ENCODE measurements at regions not wholly inside any gene's neighbourhood (a gene's known extent, or its start where the extent isn't known, plus 50 kb on each side); places are given as distances from the start of the nearest gene placed in this dataset.

- POLR2A ChIA-PET: no interaction called here
- DNase-seq (ENCODE audit: low read depth, low spot score): no peak
- CTCF ChIA-PET: interaction anchor here (0.6 to 1.6 kb wide), 5 partner anchors 11 to 414 kb away, joined by 3 to 6 read pairs (median 4); no protein-coding TSS in a partner anchor
These were observed 100.3 kb upstream of the SIRPG start for GRCh38 chr20:1757606-1758512.

DNA sequence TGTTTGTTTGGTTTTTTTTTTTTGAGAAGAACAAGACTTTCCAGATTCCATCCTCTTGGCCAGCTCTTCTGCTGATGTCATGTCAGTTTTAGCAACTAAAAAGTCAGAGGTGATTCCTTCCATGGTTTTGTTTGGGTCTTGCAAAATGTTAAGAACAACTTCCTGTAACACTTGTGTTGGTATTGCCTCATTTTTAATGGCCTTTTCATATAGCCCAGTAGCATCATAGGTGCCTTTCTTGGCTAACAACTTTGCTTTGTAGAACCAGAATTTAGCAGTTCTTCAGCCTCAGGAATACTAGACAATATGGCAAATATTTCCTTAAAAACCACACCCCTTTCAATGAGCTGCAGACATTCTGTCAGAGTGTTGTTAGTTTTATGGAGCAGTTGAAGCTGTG is 99.5 kb upstream of the SIRPG start:
- ChIA-PET POLR2A (no interaction called here), CTCF (interaction anchor here (1.2 to 2.7 kb wide), 3 partner anchors 8 to 415 kb away, joined by 4 to 11 read pairs (median 6); no protein-coding TSS in a partner anchor)
- DNase-seq (ENCODE audit: low read depth, low spot score): no peak
- H3K4me3 ChIP-seq (ENCODE audit: low read depth, low read length): no peak overlapping the region
- no peak for TF ChIP-seq CTCF (IDR thresholded peaks at IDR 0.05; ENCODE audit: insufficient read depth, low read length, missing control alignments)

More at GRCh38 chr20:1757606-1758512, 100.3 kb upstream of the SIRPG start:
- H3K4me3 ChIP-seq (ENCODE audit: low read depth, low read length): no peak overlapping the region
- TF ChIP-seq CTCF (IDR thresholded peaks at IDR 0.05; ENCODE audit: insufficient read depth, low read length, missing control alignments): no peak

DNA sequence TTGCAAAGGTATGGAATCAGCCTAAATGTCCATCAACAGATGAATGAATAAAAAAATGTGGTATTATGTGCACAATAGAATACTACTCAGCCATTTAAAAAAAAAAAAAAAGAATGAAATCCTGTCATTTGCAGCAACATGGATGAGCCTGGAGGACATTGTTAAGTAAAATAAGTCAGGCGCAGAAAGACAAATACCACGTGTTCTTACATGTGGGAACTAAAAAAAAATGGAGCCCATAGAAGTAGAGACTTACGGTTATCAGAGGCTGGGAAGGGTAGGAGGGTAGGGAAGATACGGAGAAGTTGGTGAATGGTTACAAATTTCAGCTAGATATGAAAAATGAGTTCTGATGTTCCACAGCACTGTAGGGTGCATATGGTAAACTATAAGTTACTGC is 97.2 kb upstream of the SIRPG start:
- ChIA-PET CTCF (interaction anchor here (1.4 to 2.7 kb wide), 2 partner anchors 10 to 23 kb away, joined by 6 to 11 read pairs; no protein-coding TSS in a partner anchor), POLR2A (no interaction called here)
- TF ChIP-seq CTCF (IDR thresholded peaks at IDR 0.05; ENCODE audit: insufficient read depth, low read length, missing control alignments): no peak
- DNase-seq (ENCODE audit: low read depth, low spot score): no peak
- no peak overlapping the region for H3K4me3 ChIP-seq (ENCODE audit: low read depth, low read length)

- H3K4me3 ChIP-seq (ENCODE audit: low read depth, low read length): no peak overlapping the region
- CTCF ChIA-PET: interaction anchor here (0.9 to 1.4 kb wide), 2 partner anchors 10 to 23 kb away, joined by 4 to 6 read pairs; no protein-coding TSS in a partner anchor
- no peak for TF ChIP-seq CTCF (IDR thresholded peaks at IDR 0.05; ENCODE audit: insufficient read depth, low read length, missing control alignments)
- no peak for DNase-seq (ENCODE audit: low read depth, low spot score)
- POLR2A ChIA-PET: no interaction called here
These were observed 96.7 kb upstream of the SIRPG start for GRCh38 chr20:1754306-1754705.

GRCh38 chr20:1752045-1752444 is 94.5 kb upstream of the SIRPG start:
- H3K4me3 ChIP-seq (ENCODE audit: low read depth, low read length): no peak overlapping the region
- TF ChIP-seq CTCF (IDR thresholded peaks at IDR 0.05; ENCODE audit: insufficient read depth, low read length, missing control alignments): no peak
- POLR2A ChIA-PET: no interaction called here
- DNase-seq (ENCODE audit: low read depth, low spot score): no peak
- CTCF ChIA-PET: no interaction called here

GRCh38 chr20:1748777-1749176 is 91.2 kb upstream of the SIRPG start:
- POLR2A ChIA-PET: no interaction called here
- CTCF ChIA-PET: no interaction called here
- TF ChIP-seq CTCF (IDR thresholded peaks at IDR 0.05; ENCODE audit: insufficient read depth, low read length, missing control alignments): no peak
- no peak for DNase-seq (ENCODE audit: low read depth, low spot score)
- H3K4me3 ChIP-seq (ENCODE audit: low read depth, low read length): no peak overlapping the region
